H1 (cell line): ENCODE measurements at regions not wholly inside any gene's neighbourhood (a gene's known extent, or its start where the extent isn't known, plus 50 kb on each side); places are given as distances from the start of the nearest gene placed in this dataset.

Experiments used
- TAF1 ChIP-seq: IDR thresholded peaks from 2 replicates; pipeline ENCODE4 v1.6.1; 2011; ENCODE audit warnings: mild to moderate bottlenecking, low read depth, low read length
- TF ChIP-seq, protein P1 (sequence below): fragments of 300-600 bp; sonication (generic); IDR thresholded peaks from 2 replicates; pipeline ENCODE4 v1.7.1; 2012; ENCODE audit warnings: low read length, moderate library complexity, mild to moderate bottlenecking, inconsistent platforms; ENCODE audit not compliant: insufficient replicate concordance

GRCh38 chr6:74557236-74557635 is 648.6 kb downstream of the COL12A1 start (continued):
- TF ChIP-seq, protein P1, sequence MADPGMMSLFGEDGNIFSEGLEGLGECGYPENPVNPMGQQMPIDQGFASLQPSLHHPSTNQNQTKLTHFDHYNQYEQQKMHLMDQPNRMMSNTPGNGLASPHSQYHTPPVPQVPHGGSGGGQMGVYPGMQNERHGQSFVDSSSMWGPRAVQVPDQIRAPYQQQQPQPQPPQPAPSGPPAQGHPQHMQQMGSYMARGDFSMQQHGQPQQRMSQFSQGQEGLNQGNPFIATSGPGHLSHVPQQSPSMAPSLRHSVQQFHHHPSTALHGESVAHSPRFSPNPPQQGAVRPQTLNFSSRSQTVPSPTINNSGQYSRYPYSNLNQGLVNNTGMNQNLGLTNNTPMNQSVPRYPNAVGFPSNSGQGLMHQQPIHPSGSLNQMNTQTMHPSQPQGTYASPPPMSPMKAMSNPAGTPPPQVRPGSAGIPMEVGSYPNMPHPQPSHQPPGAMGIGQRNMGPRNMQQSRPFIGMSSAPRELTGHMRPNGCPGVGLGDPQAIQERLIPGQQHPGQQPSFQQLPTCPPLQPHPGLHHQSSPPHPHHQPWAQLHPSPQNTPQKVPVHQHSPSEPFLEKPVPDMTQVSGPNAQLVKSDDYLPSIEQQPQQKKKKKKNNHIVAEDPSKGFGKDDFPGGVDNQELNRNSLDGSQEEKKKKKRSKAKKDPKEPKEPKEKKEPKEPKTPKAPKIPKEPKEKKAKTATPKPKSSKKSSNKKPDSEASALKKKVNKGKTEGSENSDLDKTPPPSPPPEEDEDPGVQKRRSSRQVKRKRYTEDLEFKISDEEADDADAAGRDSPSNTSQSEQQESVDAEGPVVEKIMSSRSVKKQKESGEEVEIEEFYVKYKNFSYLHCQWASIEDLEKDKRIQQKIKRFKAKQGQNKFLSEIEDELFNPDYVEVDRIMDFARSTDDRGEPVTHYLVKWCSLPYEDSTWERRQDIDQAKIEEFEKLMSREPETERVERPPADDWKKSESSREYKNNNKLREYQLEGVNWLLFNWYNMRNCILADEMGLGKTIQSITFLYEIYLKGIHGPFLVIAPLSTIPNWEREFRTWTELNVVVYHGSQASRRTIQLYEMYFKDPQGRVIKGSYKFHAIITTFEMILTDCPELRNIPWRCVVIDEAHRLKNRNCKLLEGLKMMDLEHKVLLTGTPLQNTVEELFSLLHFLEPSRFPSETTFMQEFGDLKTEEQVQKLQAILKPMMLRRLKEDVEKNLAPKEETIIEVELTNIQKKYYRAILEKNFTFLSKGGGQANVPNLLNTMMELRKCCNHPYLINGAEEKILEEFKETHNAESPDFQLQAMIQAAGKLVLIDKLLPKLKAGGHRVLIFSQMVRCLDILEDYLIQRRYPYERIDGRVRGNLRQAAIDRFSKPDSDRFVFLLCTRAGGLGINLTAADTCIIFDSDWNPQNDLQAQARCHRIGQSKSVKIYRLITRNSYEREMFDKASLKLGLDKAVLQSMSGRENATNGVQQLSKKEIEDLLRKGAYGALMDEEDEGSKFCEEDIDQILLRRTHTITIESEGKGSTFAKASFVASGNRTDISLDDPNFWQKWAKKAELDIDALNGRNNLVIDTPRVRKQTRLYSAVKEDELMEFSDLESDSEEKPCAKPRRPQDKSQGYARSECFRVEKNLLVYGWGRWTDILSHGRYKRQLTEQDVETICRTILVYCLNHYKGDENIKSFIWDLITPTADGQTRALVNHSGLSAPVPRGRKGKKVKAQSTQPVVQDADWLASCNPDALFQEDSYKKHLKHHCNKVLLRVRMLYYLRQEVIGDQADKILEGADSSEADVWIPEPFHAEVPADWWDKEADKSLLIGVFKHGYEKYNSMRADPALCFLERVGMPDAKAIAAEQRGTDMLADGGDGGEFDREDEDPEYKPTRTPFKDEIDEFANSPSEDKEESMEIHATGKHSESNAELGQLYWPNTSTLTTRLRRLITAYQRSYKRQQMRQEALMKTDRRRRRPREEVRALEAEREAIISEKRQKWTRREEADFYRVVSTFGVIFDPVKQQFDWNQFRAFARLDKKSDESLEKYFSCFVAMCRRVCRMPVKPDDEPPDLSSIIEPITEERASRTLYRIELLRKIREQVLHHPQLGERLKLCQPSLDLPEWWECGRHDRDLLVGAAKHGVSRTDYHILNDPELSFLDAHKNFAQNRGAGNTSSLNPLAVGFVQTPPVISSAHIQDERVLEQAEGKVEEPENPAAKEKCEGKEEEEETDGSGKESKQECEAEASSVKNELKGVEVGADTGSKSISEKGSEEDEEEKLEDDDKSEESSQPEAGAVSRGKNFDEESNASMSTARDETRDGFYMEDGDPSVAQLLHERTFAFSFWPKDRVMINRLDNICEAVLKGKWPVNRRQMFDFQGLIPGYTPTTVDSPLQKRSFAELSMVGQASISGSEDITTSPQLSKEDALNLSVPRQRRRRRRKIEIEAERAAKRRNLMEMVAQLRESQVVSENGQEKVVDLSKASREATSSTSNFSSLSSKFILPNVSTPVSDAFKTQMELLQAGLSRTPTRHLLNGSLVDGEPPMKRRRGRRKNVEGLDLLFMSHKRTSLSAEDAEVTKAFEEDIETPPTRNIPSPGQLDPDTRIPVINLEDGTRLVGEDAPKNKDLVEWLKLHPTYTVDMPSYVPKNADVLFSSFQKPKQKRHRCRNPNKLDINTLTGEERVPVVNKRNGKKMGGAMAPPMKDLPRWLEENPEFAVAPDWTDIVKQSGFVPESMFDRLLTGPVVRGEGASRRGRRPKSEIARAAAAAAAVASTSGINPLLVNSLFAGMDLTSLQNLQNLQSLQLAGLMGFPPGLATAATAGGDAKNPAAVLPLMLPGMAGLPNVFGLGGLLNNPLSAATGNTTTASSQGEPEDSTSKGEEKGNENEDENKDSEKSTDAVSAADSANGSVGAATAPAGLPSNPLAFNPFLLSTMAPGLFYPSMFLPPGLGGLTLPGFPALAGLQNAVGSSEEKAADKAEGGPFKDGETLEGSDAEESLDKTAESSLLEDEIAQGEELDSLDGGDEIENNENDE = no peak
- no peak for TF ChIP-seq TAF1
- TF ChIP-seq, all 59 proteins: peak for 0
